Islet precursor cell (in vitro differentiated cells): ENCODE measurements at regions not wholly inside any gene's neighbourhood (a gene's known extent, or its start where the extent isn't known, plus 50 kb on each side); places are given as distances from the start of the nearest gene placed in this dataset.
A peak's percentile ranks its signal among the peaks of the same experiment; 100 is the strongest.

Source experiments
- DNase-seq: peaks from one replicate; pipeline ENCODE4 v3.0.0-alpha.2; 2018

DNA sequence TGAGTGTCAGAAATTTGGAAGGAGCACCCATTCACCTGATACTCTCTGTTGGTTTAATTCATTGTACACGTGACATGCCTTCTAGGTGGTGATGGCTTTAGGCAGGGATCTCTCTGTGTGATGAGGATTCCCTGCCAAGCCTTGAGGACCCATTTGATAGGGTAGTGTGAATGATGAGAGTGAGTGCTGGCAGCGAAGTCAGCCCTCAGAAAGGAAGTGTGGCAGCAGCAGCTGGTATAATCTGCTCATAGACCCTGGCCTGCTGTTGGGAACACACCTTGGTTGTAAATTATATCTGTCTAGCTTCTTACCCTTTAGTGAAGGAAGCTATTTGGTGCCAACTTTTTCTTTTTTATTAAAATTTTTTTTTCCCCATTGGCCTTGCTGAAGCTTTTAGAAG lies 164.5 kb downstream of the HAUS1 start:
- no peak for DNase-seq

DNA sequence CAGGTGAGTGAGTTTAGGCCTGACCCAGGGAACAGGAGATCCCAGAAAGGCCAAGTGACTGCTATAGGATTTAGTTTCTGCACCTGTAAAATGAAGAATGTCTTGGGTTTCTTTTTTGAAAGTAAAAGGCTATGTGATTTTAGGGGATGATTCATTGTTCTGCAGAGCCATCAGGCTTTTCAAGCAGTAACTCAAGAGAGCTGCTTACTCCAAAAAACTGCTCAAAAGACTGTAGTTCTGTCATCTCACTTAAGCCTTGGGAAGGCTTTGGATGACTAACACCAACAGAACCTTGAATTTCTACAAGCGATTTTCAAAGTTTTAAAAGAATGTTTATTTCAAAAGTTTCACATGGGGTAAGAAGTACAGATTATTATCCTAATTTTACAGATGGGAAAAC lies 165.1 kb downstream of the HAUS1 start:
- DNase-seq: no peak

DNA sequence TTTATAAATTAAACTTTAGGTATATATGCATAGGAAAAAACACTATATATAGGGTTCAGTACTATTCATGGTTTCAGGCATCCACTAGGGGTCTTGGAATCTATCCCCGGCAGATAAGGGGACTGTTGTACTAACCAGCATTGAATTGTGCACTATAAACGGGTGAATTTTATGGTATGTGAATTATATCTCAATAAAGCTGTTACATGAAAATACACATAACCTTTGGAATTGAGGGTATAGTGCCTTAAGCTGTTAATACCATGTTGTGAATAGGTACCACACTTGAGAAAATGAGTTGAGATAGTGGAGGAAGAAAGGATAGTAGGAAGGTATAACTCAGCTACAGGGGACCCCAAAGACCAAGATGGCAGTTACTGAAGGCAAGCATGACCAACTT lies 167.3 kb downstream of the HAUS1 start:
- DNase-seq: no peak

- DNase-seq: peak; percentile 85
Measured at GRCh38 chr18:46273861-46274260, 169.7 kb downstream of the HAUS1 start.

GRCh38 chr18:46274266-46274665 lies 170.1 kb downstream of the HAUS1 start:
- DNase-seq: peak; percentile 51

DNA sequence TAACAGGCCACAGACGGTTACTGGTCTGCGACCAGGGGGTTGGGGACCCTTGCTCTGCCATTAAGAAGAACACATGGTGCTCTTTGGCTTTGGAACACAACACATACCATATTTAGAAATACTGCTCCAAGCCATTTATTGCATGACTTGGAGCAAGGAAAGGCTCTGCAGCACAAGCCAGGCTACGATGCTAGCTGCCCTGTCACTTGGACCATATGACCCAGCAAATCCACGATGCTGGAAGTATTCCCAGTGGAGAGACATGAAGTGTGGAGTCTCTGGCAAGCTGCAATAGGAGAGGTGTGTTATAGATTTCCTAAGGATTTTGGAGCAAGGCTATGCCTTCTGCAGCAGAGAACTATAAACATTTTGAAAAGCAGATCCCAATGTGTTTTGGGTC lies 171.2 kb downstream of the HAUS1 start:
- DNase-seq: no peak

GRCh38 chr18:46276748-46277147 lies 172.6 kb downstream of the HAUS1 start:
- peak; percentile 53 for DNase-seq

DNA sequence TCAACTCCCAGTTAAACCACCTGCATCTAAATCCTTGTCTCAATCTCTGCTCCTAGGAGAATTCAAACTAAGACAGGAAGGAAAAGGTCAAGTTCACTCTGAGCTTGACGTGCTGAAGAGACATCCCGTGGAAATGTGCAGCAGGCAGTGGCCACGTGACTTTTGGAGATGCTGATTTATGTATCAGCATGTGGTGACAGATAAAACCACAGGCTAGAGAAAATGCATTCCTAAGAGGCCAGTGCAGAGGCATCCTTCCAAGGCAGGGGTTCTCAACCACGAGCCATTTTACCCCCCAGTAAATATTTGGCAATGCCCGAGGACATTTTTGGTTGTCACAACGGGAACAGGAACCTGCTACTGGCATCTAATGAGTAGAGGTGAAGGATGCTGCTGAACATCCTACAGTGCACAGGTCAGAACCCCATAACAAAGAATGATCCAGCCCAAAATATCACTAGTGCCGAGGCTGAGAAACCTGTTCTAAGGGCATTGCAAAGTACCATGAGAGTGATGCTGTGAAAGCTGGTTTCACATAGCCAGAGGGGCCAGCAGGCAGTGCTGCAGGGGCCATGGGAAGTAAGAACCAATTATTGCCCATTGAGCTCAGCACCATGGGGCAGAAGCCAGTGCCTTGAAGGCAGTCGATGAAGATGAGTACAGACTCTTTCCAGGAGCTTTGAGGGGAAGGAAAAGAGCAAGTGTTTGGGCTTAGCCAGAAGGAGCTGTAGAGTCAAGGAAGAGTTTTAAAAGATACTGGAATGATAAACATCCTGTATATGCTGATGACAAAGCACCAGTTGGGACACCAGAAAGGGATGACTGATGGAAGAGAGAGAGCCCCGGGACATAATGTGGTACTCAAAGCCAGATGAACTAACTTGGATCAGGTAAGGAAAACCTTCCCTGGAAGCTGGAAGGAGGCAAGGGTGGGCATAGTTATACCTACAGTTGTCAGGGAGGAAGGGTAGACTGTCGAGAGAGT lies 174.6 kb downstream of the HAUS1 start:
- DNase-seq: peak; percentile 52

- DNase-seq: no peak
Measured at GRCh38 chr18:46279673-46280072, 175.5 kb downstream of the HAUS1 start.

GRCh38 chr18:46281185-46282176 lies 177.3 kb downstream of the HAUS1 start:
- DNase-seq: peak; percentile 89

GRCh38 chr18:46282177-46282570 lies 178.0 kb downstream of the HAUS1 start:
- no peak for DNase-seq

GRCh38 chr18:46282646-46283045 lies 178.5 kb downstream of the HAUS1 start:
- DNase-seq: no peak

DNA sequence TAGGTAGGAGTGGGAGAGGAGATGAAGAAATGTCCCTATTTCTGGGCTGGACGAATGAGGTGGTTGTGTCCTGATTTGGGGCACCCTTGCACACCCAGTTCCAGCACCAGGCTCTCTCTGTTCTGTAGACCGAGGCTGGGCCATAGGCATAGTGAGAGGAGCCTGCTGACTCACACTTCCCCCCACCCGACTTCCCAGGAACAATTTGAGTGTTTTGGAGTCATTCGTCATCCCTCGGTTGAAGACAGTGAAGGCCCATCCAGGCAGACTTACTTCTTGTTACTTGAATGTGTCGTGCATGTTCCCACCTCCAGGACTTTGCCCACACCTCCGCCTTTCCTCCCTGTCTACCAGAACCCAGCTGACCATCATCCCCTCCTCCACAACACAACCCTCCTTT lies 179.1 kb downstream of the HAUS1 start:
- DNase-seq: peak; percentile 57

GRCh38 chr18:46283895-46284295 lies 179.7 kb downstream of the HAUS1 start:
- DNase-seq: no peak

DNA sequence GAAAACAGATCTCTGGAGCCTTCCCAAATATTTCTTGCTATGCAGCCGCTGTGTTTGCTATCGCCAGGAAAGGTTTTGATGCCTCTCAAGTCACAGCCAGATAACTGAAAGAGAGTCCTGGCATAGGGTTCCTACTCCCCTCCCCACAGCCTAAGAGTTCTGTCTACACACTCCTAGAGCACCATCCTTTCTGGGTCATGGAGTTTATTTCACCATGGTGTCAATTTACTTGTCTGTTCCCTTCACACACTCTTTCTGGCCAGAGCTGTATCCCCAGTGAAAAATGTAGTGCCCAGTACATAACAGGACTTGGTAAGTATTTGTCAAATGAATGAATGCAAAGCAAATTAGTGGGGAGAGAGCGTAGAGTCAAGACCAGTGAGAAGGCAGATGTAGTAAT lies 185.3 kb downstream of the HAUS1 start:
- no peak for DNase-seq

DNA sequence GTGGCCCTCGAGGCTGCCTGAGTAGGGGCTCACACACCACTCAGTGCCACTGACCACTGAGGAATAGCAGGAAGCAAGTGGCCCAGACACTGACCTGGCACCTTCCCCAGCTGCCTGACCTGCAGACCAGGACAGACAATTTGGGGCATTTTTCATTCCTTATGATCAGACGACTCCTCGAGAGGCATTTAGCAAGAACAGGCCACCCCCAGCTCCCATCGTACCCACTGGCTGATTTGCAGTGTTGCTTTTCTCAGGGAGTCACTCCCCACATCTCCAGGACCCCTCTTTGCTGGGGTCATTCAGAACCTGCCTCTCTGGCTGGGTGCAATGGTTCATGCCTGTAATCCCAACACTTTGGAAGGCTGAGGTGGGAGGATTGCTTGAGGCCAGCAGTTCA lies 185.7 kb downstream of the HAUS1 start:
- DNase-seq: peak; percentile 47

DNA sequence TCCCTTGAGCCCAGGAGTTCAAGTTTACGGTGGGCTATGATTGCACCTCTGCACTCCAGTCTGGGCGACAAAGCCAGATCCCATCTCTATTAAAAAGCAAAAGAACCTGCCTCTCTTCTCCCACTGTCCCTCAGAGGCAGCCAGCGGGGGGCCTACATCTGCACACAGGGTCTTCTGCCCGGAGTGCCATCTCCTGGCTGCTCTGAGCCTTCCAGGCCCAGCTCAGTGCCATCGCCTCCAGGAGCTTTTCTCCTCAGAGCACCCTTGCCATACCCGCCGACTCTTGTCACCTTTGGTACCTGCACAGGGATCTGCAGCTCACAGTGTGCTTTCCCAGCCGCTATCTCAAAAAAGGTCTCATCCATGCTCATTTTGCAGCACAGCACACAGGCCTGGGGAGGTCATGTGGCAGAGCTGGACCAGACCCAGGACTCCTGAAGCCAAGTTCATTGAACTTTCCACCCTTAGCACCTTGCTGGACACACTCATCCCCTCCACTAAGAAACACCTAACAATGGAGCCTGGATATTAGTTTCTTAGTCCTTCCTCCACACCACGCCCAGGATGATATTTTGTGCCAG lies 186.3 kb downstream of the HAUS1 start:
- DNase-seq: no peak

DNA sequence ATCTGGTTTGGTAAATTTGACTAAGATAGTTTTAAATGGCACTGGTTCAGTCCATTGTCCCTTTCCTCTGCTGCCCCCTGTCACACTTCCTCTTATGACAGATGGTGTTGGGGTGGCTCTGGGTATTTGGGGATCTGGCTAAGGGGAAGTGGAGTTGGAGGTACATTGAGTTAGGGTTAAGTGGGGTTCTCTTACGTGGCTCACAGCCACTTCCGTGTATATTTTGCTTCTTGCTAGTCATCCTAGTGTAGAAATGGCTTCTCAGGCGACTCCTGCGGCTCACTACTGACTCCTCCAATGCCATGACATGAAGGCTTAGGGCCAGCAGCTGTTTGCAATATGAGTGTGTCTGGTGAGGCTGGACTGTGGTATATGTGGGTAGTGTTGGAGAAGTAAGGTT lies 187.0 kb downstream of the HAUS1 start:
- no peak for DNase-seq

GRCh38 chr18:46293742-46294181 lies 189.6 kb downstream of the HAUS1 start:
- peak; percentile 90 for DNase-seq

DNA sequence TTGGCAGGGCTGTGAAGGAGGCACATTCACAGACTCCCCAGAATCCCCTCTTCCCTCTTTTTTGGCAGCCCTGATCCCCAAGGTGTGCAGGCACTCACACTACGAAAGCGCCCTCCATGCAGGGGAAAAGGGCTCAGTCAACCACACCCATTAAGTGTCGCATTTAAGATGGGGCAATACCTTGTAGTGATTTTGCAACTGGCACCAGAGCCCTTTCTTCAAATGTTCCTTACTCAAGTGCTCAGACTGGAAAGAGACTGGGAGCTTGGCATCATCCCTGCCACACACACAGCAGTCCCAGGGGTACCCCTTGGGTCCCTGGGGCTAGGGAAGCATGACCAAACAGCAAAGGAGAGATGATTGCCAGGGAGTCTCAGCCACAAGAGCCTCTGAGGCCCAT lies 190.1 kb downstream of the HAUS1 start:
- DNase-seq: no peak

DNA sequence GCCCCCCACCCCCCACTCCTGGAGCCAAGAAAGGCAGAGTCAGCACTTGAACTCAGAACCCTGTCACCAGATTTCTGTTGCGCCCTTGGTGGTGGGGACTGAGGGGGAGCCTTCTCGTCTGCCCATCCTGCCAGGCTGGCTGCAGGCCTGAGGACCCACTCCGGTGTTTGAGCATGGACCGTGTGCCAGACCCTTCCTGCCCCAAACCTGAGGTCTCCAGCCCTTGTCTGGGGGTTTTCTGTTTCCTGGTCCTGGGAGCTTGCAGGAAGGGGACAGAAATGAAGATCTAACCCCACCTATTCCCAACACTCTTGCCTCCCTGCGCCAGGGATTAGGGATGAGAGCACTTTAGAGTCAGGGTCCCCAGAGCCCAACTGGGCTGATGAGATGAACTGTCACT lies 190.6 kb downstream of the HAUS1 start:
- no peak for DNase-seq

GRCh38 chr18:46295416-46295815 lies 191.2 kb downstream of the HAUS1 start:
- DNase-seq: no peak

DNA sequence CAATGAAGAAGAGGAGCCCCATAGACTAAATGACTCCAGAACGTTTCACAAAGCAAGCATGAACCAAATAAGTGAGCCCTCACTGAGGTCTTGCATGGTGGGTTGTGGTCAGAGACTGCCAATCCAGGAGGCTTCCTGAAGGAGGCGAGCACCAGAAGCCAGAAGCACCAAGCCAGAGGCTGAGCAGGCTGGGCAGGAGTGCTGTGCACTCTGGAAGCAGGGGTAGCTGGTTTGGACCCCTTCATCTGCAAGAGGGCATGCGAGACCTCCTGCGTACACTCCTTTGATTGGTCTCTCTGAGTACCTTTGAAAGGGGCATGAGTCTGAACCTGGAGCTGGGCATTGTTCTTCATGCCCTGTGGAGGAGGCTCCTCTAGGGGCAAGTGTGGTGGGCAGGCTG lies 192.5 kb downstream of the HAUS1 start:
- peak; percentile 44 for DNase-seq
